Calu3 (cell line): ENCODE measurements at regions not wholly inside any gene's neighbourhood (a gene's known extent, or its start where the extent isn't known, plus 50 kb on each side); places are given as distances from the start of the nearest gene placed in this dataset.

Source experiments
- BruUV-seq: library from RNA; stranded (reverse); fragments of 400-500 nt; replicated peaks from 2 replicates; lab custom pipeline; 2021; lab: Mats Ljungman, UMichigan
- CTCF ChIA-PET: fragments of 300-600 bp; sonication (Branson Sonifier 250); formaldehyde crosslinking; loops from one replicate; lab custom pipeline; 2022; ENCODE audit warnings: antibody characterized with exemption; lab: Charles Lee
- DNase-seq: peaks from one replicate; pipeline ENCODE4 v3.0.0; 2022
- H3K27ac Mint-ChIP-seq: one replicate; pipeline ENCODE4 v1.8.0; 2022; ENCODE audit warnings: mixed read lengths; ENCODE audit not compliant: unreplicated experiment
- H3K27me3 Mint-ChIP-seq: one replicate; pipeline ENCODE4 v1.8.0; 2022; ENCODE audit warnings: mixed read lengths; ENCODE audit not compliant: unreplicated experiment
- H3K36me3 Mint-ChIP-seq: one replicate; pipeline ENCODE4 v1.8.0; 2022; ENCODE audit warnings: mild to moderate bottlenecking, moderate library complexity, mixed read lengths; ENCODE audit not compliant: insufficient read depth, unreplicated experiment
- H3K4me1 Mint-ChIP-seq: one replicate; pipeline ENCODE4 v1.8.0; 2022; ENCODE audit warnings: mild to moderate bottlenecking, low read depth, mixed read lengths; ENCODE audit not compliant: unreplicated experiment
- H3K4me3 Mint-ChIP-seq: one replicate; pipeline ENCODE4 v1.8.0; 2022; ENCODE audit warnings: mild to moderate bottlenecking, low read depth, moderate library complexity, mixed read lengths; ENCODE audit not compliant: unreplicated experiment
- H3K9me3 Mint-ChIP-seq: one replicate; pipeline ENCODE4 v1.8.0; 2022; ENCODE audit warnings: low read depth, mixed read lengths; ENCODE audit not compliant: unreplicated experiment
- CTCF ChIP-seq: fragments of 200-600 bp; IDR thresholded peaks from one replicate; pipeline ENCODE4 v1.8.0; 2022; ENCODE audit warnings: antibody characterized with exemption; ENCODE audit not compliant: unreplicated experiment
- intact Hi-C: fragments of 100-400 bp; cut with micrococcal nuclease; formaldehyde crosslinking; loops from one replicate; pipeline ENCODE4 v1.10.0; 2022; ENCODE audit not compliant: unreplicated experiment

GRCh38 chr18:2412281-2412680 is 159.0 kb downstream of the METTL4 start:
- no peak for TF ChIP-seq CTCF
- no peak overlapping the region for H3K27ac Mint-ChIP-seq
- no peaks in the 10 kb centered on the region for H3K27me3 Mint-ChIP-seq
- no TSS peak for BruUV-seq
- H3K36me3 Mint-ChIP-seq = no peaks in the 10 kb centered on the region
- no peak for DNase-seq
- no peak overlapping the region for H3K4me3 Mint-ChIP-seq
- CTCF ChIA-PET = no interaction called here
- H3K9me3 Mint-ChIP-seq = peaks cover 5% of the 10 kb centered on the region
- intact Hi-C loops = no loop called here
- peaks cover 36% of the 10 kb centered on the region for H3K4me1 Mint-ChIP-seq

GRCh38 chr18:2412996-2413751 is 158.1 kb downstream of the METTL4 start:
- H3K9me3 Mint-ChIP-seq = peaks cover 5% of the 10 kb centered on the region
- no peaks in the 10 kb centered on the region for H3K27me3 Mint-ChIP-seq
- DNase-seq = no peak
- CTCF ChIA-PET = interaction anchor here (1.2 kb wide), 1 partner anchor 135 kb away, joined by 3 read pairs; no protein-coding TSS in a partner anchor
- intact Hi-C loops = no loop called here
- no peak for TF ChIP-seq CTCF
- BruUV-seq = no TSS peak
- H3K27ac Mint-ChIP-seq = no peak overlapping the region
- peaks cover 32% of the 10 kb centered on the region for H3K4me1 Mint-ChIP-seq
- H3K36me3 Mint-ChIP-seq = no peaks in the 10 kb centered on the region
- H3K4me3 Mint-ChIP-seq = no peak overlapping the region

- Mint-ChIP-seq H3K27ac (no peak overlapping the region), H3K36me3 (no peaks in the 10 kb centered on the region), H3K4me3 (no peak overlapping the region), H3K9me3 (peaks cover 5% of the 10 kb centered on the region), H3K4me1 (peaks cover 22% of the 10 kb centered on the region), H3K27me3 (no peaks in the 10 kb centered on the region)
- intact Hi-C loops = no loop called here
- no TSS peak for BruUV-seq
- CTCF ChIA-PET = interaction anchor here (1.2 kb wide), 1 partner anchor 134 kb away, joined by 3 read pairs; no protein-coding TSS in a partner anchor
- no peak for TF ChIP-seq CTCF
- no peak for DNase-seq
These were observed 157.1 kb downstream of the METTL4 start for GRCh38 chr18:2414235-2414634.

- DNase-seq = no peak
- Mint-ChIP-seq H3K36me3 (no peaks in the 10 kb centered on the region), H3K9me3 (peaks cover 5% of the 10 kb centered on the region), H3K4me1 (peaks cover 21% of the 10 kb centered on the region), H3K27me3 (no peaks in the 10 kb centered on the region), H3K27ac (no peak overlapping the region), H3K4me3 (no peak overlapping the region)
- intact Hi-C loops = no loop called here
- no peak for TF ChIP-seq CTCF
- no TSS peak for BruUV-seq
- CTCF ChIA-PET = no interaction called here
These were observed 155.6 kb downstream of the METTL4 start for GRCh38 chr18:2415656-2416055.
